ENCODE measurements at regions not wholly inside any gene's neighbourhood (a gene's known extent, or its start where the extent isn't known, plus 50 kb on each side); places are given as distances from the start of the nearest gene placed in this dataset.

- POLR2A ChIA-PET: no interaction called here
- CTCF ChIA-PET: interaction anchor here (0.6 kb wide), 1 partner anchor 42 kb away, joined by 3 read pairs; no protein-coding TSS in a partner anchor
- ATAC-seq (no peak), DNase-seq (ENCODE audit: low spot score) (no peak)
- H3K27me3 Mint-ChIP-seq (ENCODE audit: low read depth): peaks cover 10% of the 10 kb centered on the region
- H3K36me3 Mint-ChIP-seq: no peaks in the 10 kb centered on the region
- no peaks in the 10 kb centered on the region for H3K4me1 Mint-ChIP-seq
- H3K27ac Mint-ChIP-seq: no peak overlapping the region
- H3K9me3 Mint-ChIP-seq: peaks cover 19% of the 10 kb centered on the region
- no peak overlapping the region for H3K4me3 Mint-ChIP-seq
- TF ChIP-seq, protein P1, sequence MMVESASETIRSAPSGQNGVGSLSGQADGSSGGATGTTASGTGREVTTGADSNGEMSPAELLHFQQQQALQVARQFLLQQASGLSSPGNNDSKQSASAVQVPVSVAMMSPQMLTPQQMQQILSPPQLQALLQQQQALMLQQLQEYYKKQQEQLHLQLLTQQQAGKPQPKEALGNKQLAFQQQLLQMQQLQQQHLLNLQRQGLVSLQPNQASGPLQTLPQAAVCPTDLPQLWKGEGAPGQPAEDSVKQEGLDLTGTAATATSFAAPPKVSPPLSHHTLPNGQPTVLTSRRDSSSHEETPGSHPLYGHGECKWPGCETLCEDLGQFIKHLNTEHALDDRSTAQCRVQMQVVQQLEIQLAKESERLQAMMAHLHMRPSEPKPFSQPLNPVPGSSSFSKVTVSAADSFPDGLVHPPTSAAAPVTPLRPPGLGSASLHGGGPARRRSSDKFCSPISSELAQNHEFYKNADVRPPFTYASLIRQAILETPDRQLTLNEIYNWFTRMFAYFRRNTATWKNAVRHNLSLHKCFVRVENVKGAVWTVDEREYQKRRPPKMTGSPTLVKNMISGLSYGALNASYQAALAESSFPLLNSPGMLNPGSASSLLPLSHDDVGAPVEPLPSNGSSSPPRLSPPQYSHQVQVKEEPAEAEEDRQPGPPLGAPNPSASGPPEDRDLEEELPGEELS (CRISPR knock-in tag; IDR thresholded peaks at IDR 0.05): no peak
- no peak for TF ChIP-seq TP53 (CRISPR knock-in tag; IDR thresholded peaks at IDR 0.05)
Measured at GRCh38 chr2:94939349-94939748, 68.1 kb downstream of the TEKT4 start.

- H3K36me3 Mint-ChIP-seq: 0 out of 2 replicates have a peak, but pooled peaks cover 2% of the 10 kb centered on the region
- peaks cover 36% of the 10 kb centered on the region for H3K27me3 Mint-ChIP-seq (ENCODE audit: low read depth)
- CTCF ChIA-PET: interaction anchor here (1.4 kb wide), 1 partner anchor 9 kb away, joined by 5 read pairs; no protein-coding TSS in a partner anchor
- TF ChIP-seq, protein P1 (CRISPR knock-in tag; IDR thresholded peaks at IDR 0.05): no peak
- no peak for TF ChIP-seq ZNF138 (CRISPR knock-in tag; conservative IDR thresholded peaks at IDR 0.05)
- no peak for TF ChIP-seq ELF4 (CRISPR knock-in tag; IDR thresholded peaks at IDR 0.05; ENCODE audit: low read depth)
- peaks cover 57% of the 10 kb centered on the region for H3K9me3 Mint-ChIP-seq
- H3K27ac Mint-ChIP-seq: no peak overlapping the region
- no peak for DNase-seq (ENCODE audit: low spot score)
- POLR2A ChIA-PET: no interaction called here
- no peak overlapping the region for H3K4me3 Mint-ChIP-seq
- no peak for ATAC-seq
- no peaks in the 10 kb centered on the region for H3K4me1 Mint-ChIP-seq
Measured at GRCh38 chr2:94947097-94948016, 76.1 kb downstream of the TEKT4 start.

- no peak for DNase-seq (ENCODE audit: low spot score)
- no peak overlapping the region for H3K27ac Mint-ChIP-seq
- peaks cover 4% of the 10 kb centered on the region; the same call in 1 of the 2 replicates for H3K27me3 Mint-ChIP-seq (ENCODE audit: low read depth)
- no peak for ATAC-seq
- no peak overlapping the region for H3K4me3 Mint-ChIP-seq
- H3K4me1 Mint-ChIP-seq: peaks cover 15% of the 10 kb centered on the region
- no peaks in the 10 kb centered on the region for H3K36me3 Mint-ChIP-seq
- CTCF ChIA-PET: interaction anchor here (1.2 to 6.7 kb wide), 9 partner anchors 18 to 123 kb away, joined by 4 to 92 read pairs (median 14); partner anchors contain the start of gene TEKT4
- POLR2A ChIA-PET: no interaction called here
- H3K9me3 Mint-ChIP-seq: peaks cover 9% of the 10 kb centered on the region
- no peak for TF ChIP-seq ELF4 (CRISPR knock-in tag; IDR thresholded peaks at IDR 0.05; ENCODE audit: low read depth)
- no peak for TF ChIP-seq AFF4 (CRISPR knock-in tag; IDR thresholded peaks at IDR 0.05; ENCODE audit: borderline replicate concordance)
- TF ChIP-seq, protein P2, sequence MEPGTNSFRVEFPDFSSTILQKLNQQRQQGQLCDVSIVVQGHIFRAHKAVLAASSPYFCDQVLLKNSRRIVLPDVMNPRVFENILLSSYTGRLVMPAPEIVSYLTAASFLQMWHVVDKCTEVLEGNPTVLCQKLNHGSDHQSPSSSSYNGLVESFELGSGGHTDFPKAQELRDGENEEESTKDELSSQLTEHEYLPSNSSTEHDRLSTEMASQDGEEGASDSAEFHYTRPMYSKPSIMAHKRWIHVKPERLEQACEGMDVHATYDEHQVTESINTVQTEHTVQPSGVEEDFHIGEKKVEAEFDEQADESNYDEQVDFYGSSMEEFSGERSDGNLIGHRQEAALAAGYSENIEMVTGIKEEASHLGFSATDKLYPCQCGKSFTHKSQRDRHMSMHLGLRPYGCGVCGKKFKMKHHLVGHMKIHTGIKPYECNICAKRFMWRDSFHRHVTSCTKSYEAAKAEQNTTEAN (CRISPR knock-in tag; IDR thresholded peaks at IDR 0.05): no peak
- TF ChIP-seq TEAD4 (CRISPR knock-in tag; IDR thresholded peaks at IDR 0.05): no peak
- no peak for TF ChIP-seq HMGA2 (CRISPR knock-in tag; IDR thresholded peaks at IDR 0.05)
- TF ChIP-seq, protein P1 (CRISPR knock-in tag; IDR thresholded peaks at IDR 0.05): no peak
- no peak for TF ChIP-seq ZNF219 (CRISPR knock-in tag; IDR thresholded peaks at IDR 0.05; ENCODE audit: borderline replicate concordance)
- TF ChIP-seq NFE2L1 (CRISPR knock-in tag; IDR thresholded peaks at IDR 0.05): no peak
- no peak for TF ChIP-seq CBFB (CRISPR knock-in tag; IDR thresholded peaks at IDR 0.05; ENCODE audit: low read depth)
- no peak for TF ChIP-seq PREB (CRISPR knock-in tag; IDR thresholded peaks at IDR 0.05; ENCODE audit: borderline replicate concordance)
- TF ChIP-seq TP53 (CRISPR knock-in tag; IDR thresholded peaks at IDR 0.05): no peak
Measured at GRCh38 chr2:94955702-94956101, 69.8 kb upstream of the MAL start.

Measured in WTC11 (cell line).